ENCODE measurements at regions not wholly inside any gene's neighbourhood (a gene's known extent, or its start where the extent isn't known, plus 50 kb on each side); places are given as distances from the start of the nearest gene placed in this dataset.

- TF ChIP-seq GABPA (IDR thresholded peaks at IDR 0.05; ENCODE audit: low read depth) (no peak), REST (IDR thresholded peaks at IDR 0.05; ENCODE audit: insufficient replicate concordance, low read depth) (no peak), SPI1 (IDR thresholded peaks at IDR 0.05; ENCODE audit: borderline replicate concordance, low read depth) (no peak), POLR2AphosphoS5 (IDR thresholded peaks at IDR 0.05; ENCODE audit: low read depth) (no peak), CTCF (IDR thresholded peaks at IDR 0.05; ENCODE audit: insufficient read depth, low read length) (no peak)
- no peak overlapping the region for H3K4me3 ChIP-seq (replicated peaks; ENCODE audit: insufficient read depth, low read length)
- no peaks in the 10 kb centered on the region for H3K27me3 ChIP-seq (ENCODE audit: insufficient read depth, poor library complexity, severe bottlenecking)
- DNase-seq (ENCODE audit: low read depth in 1 of 2, low spot score in 1 of 2): peak in 1 of 2 experiments; percentile 15
- H3K27ac ChIP-seq (replicated peaks): peak overlapping the region; percentile 73
Observed at GRCh38 chr2:128442053-128442751, 123.5 kb upstream of the HS6ST1 start.

- DNase-seq (ENCODE audit: low read depth in 1 of 2, low spot score in 1 of 2): peak in 1 of 2 experiments; percentile 74
- peak overlapping the region; percentile 73 for H3K27ac ChIP-seq (replicated peaks)
- no peaks in the 10 kb centered on the region for H3K27me3 ChIP-seq (ENCODE audit: insufficient read depth, poor library complexity, severe bottlenecking)
- TF ChIP-seq SPI1 (IDR thresholded peaks at IDR 0.05; ENCODE audit: borderline replicate concordance, low read depth) (no peak), REST (IDR thresholded peaks at IDR 0.05; ENCODE audit: insufficient replicate concordance, low read depth) (no peak), GABPA (IDR thresholded peaks at IDR 0.05; ENCODE audit: low read depth) (no peak), POLR2AphosphoS5 (IDR thresholded peaks at IDR 0.05; ENCODE audit: low read depth) (no peak), CTCF (IDR thresholded peaks at IDR 0.05; ENCODE audit: insufficient read depth, low read length) (no peak)
- H3K4me3 ChIP-seq (replicated peaks; ENCODE audit: insufficient read depth, low read length): no peak overlapping the region
Observed at GRCh38 chr2:128442891-128443302, 124.2 kb upstream of the HS6ST1 start.

GRCh38 chr2:128444121-128444771, 125.6 kb upstream of the HS6ST1 start:
- TF ChIP-seq REST (IDR thresholded peaks at IDR 0.05; ENCODE audit: insufficient replicate concordance, low read depth) (no peak), POLR2AphosphoS5 (IDR thresholded peaks at IDR 0.05; ENCODE audit: low read depth) (no peak), SPI1 (IDR thresholded peaks at IDR 0.05; ENCODE audit: borderline replicate concordance, low read depth) (no peak), CTCF (IDR thresholded peaks at IDR 0.05; ENCODE audit: insufficient read depth, low read length) (no peak), GABPA (IDR thresholded peaks at IDR 0.05; ENCODE audit: low read depth) (no peak)
- Histone ChIP-seq H3K27ac (replicated peaks) (no peak overlapping the region), H3K4me3 (replicated peaks; ENCODE audit: insufficient read depth, low read length) (no peak overlapping the region), H3K27me3 (ENCODE audit: insufficient read depth, poor library complexity, severe bottlenecking) (no peaks in the 10 kb centered on the region)
- no peak for DNase-seq (ENCODE audit: low read depth in 1 of 2, low spot score in 1 of 2)

Data from HL-60 (cell line).